OCI-LY3 (cell line): ENCODE measurements at regions not wholly inside any gene's neighbourhood (a gene's known extent, or its start where the extent isn't known, plus 50 kb on each side); places are given as distances from the start of the nearest gene placed in this dataset.

Experiments
- CTCF ChIP-seq: fragments of 200-600, 300-600 bp; sonication (generic); IDR thresholded peaks from 2 replicates; pipeline ENCODE4 v1.5.1; 2014; ENCODE audit warnings: antibody characterized with exemption, low read length, low read depth
- EZH2phosphoT487 ChIP-seq: fragments of 200-600 bp; shearing (Covaris generic); IDR thresholded peaks from 2 replicates; pipeline ENCODE4 v1.6.1; 2018; ENCODE audit warnings: antibody characterized with exemption, mixed run types, low read depth

- TF ChIP-seq CTCF (no peak; the same call in 1 of the 2 replicates), EZH2phosphoT487 (no peak)
Observed at GRCh38 chr18:42401131-42401673, 446.2 kb downstream of the PIK3C3 start.
